SK-N-SH treated with all-trans-retinoic acid at 6 μM for 48 hours (cell line): ENCODE measurements at regions not wholly inside any gene's neighbourhood (a gene's known extent, or its start where the extent isn't known, plus 50 kb on each side); places are given as distances from the start of the nearest gene placed in this dataset.

ENCODE experiments used
- ATAC-seq: fragments of 200-7000 bp; cut with Tn5 transposase; 3 replicates; pipeline ENCODE4 v1.9.1; 2020; ENCODE audit warnings: mild to moderate bottlenecking, moderate library complexity
- ARNTL ChIP-seq: fragments of 450-650 bp; formaldehyde crosslinking; IDR thresholded peaks from 2 replicates; pipeline ENCODE4 v1.5.0; 2020; ENCODE audit warnings: low read depth, mild to moderate bottlenecking, moderate library complexity, borderline replicate concordance
- BACH2 ChIP-seq: fragments of 250-450 bp; sonication (Bioruptor Pico); IDR thresholded peaks from 2 replicates; pipeline ENCODE4 v1.9.0; 2021; ENCODE audit warnings: mild to moderate bottlenecking, borderline replicate concordance
- CSDC2 ChIP-seq: fragments of 250-450 bp; sonication (Bioruptor Pico); IDR thresholded peaks from 2 replicates; pipeline ENCODE4 v1.5.0; 2020; ENCODE audit warnings: mild to moderate bottlenecking, moderate library complexity
- ESRRG ChIP-seq: fragments of 250-450 bp; sonication (Bioruptor Pico); IDR thresholded peaks from 2 replicates; pipeline ENCODE4 v1.6.1; 2021; ENCODE audit warnings: mild to moderate bottlenecking
- GLIS3 ChIP-seq: fragments of 250-450 bp; sonication (Bioruptor Pico); IDR thresholded peaks from 2 replicates; pipeline ENCODE4 v1.5.0; 2020; ENCODE audit warnings: mild to moderate bottlenecking, moderate library complexity
- ISL1 ChIP-seq: fragments of 250-450 bp; sonication (Bioruptor Pico); IDR thresholded peaks from 2 replicates; pipeline ENCODE4 v2.1.2; 2022; ENCODE audit warnings: mild to moderate bottlenecking, moderate library complexity
- OSR1 ChIP-seq: fragments of 250-450 bp; sonication (Bioruptor Pico); IDR thresholded peaks from 2 replicates; pipeline ENCODE4 v1.8.0; 2022; ENCODE audit warnings: moderate library complexity, mild to moderate bottlenecking, inconsistent platforms
- PPARA ChIP-seq: fragments of 250-450 bp; sonication (Bioruptor Pico); IDR thresholded peaks from 2 replicates; pipeline ENCODE4 v1.5.0; 2020; ENCODE audit warnings: mild to moderate bottlenecking, borderline replicate concordance
- RARB ChIP-seq: fragments of 250-450 bp; sonication (Bioruptor Pico); IDR thresholded peaks from 2 replicates; pipeline ENCODE4 v1.8.0; 2021; ENCODE audit warnings: mild to moderate bottlenecking, moderate library complexity
- SNAI2 ChIP-seq: fragments of 250-450 bp; sonication (Bioruptor Pico); IDR thresholded peaks from 2 replicates; pipeline ENCODE4 v1.5.0; 2020; ENCODE audit warnings: mild to moderate bottlenecking, moderate library complexity
- TCF4 ChIP-seq: fragments of 250-450 bp; sonication (Bioruptor Pico); IDR thresholded peaks from 2 replicates; pipeline ENCODE4 v1.8.0; 2021; ENCODE audit warnings: mild to moderate bottlenecking, moderate library complexity, borderline replicate concordance
- TOX ChIP-seq: fragments of 250-450 bp; sonication (Bioruptor Pico); IDR thresholded peaks from 2 replicates; pipeline ENCODE4 v1.8.0; 2021; ENCODE audit warnings: mild to moderate bottlenecking, moderate library complexity, borderline replicate concordance
- ZC3H10 ChIP-seq: fragments of 250-450 bp; sonication (Bioruptor Pico); IDR thresholded peaks from 2 replicates; pipeline ENCODE4 v1.5.1; 2021; ENCODE audit warnings: mild to moderate bottlenecking, moderate library complexity
- ZFP3 ChIP-seq: fragments of 250-450 bp; sonication (Bioruptor Pico); IDR thresholded peaks from 2 replicates; pipeline ENCODE4 v1.5.0; 2020; ENCODE audit warnings: mild to moderate bottlenecking, moderate library complexity
- ZFP30 ChIP-seq: fragments of 450-650 bp; formaldehyde crosslinking; IDR thresholded peaks from 2 replicates; pipeline ENCODE4 v1.5.0; 2022; ENCODE audit warnings: mild to moderate bottlenecking, moderate library complexity
- ZNF565 ChIP-seq: fragments of 450-650 bp; formaldehyde crosslinking; conservative IDR thresholded peaks from 2 replicates; pipeline ENCODE4 v1.5.0; 2020; ENCODE audit warnings: low read depth, mild to moderate bottlenecking, moderate library complexity
- ZNF70 ChIP-seq: fragments of 450-650 bp; formaldehyde crosslinking; IDR thresholded peaks from 2 replicates; pipeline ENCODE4 v1.5.0; 2020; ENCODE audit warnings: mild to moderate bottlenecking, moderate library complexity
- ZNF8 ChIP-seq: fragments of 450-650 bp; formaldehyde crosslinking; IDR thresholded peaks from 2 replicates; pipeline ENCODE4 v1.5.0; 2020; ENCODE audit warnings: mild to moderate bottlenecking, moderate library complexity
- TF ChIP-seq, protein P1 (sequence below): fragments of 250-450 bp; sonication (Bioruptor Pico); IDR thresholded peaks from 2 replicates; pipeline ENCODE4 v1.5.1; 2020; ENCODE audit warnings: low read depth, mild to moderate bottlenecking, moderate library complexity
- TF ChIP-seq, protein P2 (sequence below): fragments of 250-450 bp; sonication (Bioruptor Pico); IDR thresholded peaks from 2 replicates; pipeline ENCODE4 v1.8.0; 2020; ENCODE audit warnings: mild to moderate bottlenecking, moderate library complexity, borderline replicate concordance
- TF ChIP-seq, protein P3 (sequence below): fragments of 250-450 bp; sonication (Bioruptor Pico); IDR thresholded peaks from 2 replicates; pipeline ENCODE4 v1.5.1; 2021; ENCODE audit warnings: mild to moderate bottlenecking, moderate library complexity
- TF ChIP-seq, protein P4 (sequence below): fragments of 250-450 bp; sonication (Bioruptor Pico); IDR thresholded peaks from 2 replicates; pipeline ENCODE4 v1.8.0; 2021; ENCODE audit warnings: low read depth, mild to moderate bottlenecking, moderate library complexity, borderline replicate concordance
- TF ChIP-seq, protein P5 (sequence below): fragments of 250-450 bp; sonication (Bioruptor Pico); IDR thresholded peaks from 2 replicates; pipeline ENCODE4 v1.5.0; 2020; ENCODE audit warnings: mild to moderate bottlenecking, moderate library complexity

DNA sequence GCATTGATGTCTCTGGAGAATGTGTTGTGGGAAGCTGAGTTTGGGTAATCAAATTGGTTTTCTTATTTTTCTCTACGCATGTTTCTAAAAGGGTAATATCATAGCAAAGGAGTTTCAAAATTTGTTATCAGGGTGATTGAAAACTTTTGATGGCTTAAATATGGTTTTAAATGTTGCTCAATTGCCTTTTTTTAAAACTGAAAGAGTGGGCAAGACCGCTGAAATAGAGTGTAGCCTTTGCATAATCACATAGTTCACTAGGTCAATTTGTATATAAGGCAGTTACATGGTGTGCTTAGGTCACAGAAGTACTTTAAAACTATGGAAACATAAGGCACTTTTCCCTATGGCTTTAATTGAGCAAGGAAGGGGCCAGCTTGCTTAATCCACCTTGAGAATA is 167.4 kb downstream of the SNAPC1 start (continued):
- TF ChIP-seq, protein P1, sequence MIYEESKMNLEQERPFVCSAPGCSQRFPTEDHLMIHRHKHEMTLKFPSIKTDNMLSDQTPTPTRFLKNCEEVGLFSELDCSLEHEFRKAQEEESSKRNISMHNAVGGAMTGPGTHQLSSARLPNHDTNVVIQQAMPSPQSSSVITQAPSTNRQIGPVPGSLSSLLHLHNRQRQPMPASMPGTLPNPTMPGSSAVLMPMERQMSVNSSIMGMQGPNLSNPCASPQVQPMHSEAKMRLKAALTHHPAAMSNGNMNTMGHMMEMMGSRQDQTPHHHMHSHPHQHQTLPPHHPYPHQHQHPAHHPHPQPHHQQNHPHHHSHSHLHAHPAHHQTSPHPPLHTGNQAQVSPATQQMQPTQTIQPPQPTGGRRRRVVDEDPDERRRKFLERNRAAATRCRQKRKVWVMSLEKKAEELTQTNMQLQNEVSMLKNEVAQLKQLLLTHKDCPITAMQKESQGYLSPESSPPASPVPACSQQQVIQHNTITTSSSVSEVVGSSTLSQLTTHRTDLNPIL, result no peak

DNA sequence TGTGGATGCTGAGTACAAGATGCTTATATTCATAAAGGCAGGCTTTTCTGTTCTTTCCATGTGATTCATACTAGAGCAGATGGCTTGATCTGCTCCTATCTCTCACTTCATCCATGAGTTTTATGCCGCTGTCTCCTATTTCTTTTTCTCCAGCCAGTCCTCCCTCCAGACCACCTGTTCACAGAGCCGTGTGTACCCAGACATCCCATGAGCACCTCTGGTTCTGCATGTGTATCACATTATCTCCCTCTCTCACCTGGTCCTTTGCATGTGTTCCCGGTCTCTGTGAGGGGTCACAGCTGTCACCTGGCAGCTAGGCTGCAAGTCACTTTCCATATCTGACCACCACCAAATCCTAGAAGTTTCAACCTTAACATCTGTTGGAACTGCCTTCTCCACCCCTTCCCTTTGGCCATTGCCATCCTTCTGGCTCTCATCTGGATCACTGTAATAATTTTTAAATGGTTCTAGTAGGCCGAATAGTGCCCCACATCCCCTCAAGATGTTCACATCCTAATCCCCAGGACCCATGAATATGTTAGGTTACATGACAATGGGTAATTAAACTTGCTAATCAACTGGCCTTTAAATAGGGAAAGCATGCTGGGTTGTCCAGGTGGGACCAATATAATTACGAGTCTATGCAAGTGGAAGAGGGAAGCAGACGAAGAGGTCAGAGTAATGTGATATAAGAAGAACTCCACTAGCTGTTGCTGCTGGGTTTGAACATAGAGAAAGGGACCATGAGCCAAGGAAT is 168.1 kb downstream of the SNAPC1 start:
- no peak for ATAC-seq
- TF ChIP-seq, protein P1, result no peak
- TF ChIP-seq ZNF565 (no peak), ZNF70 (CRISPR knock-in tag) (no peak), TOX (CRISPR knock-in tag) (no peak), SNAI2 (no peak), OSR1 (CRISPR knock-in tag) (no peak), RARB (CRISPR knock-in tag) (no peak), ESRRG (CRISPR knock-in tag) (no peak), ZFP30 (CRISPR knock-in tag) (no peak), ARNTL (no peak), ISL1 (CRISPR knock-in tag) (no peak), PPARA (CRISPR knock-in tag) (no peak), ZNF8 (CRISPR knock-in tag) (no peak), CSDC2 (no peak), ZC3H10 (CRISPR knock-in tag) (no peak), GLIS3 (CRISPR knock-in tag) (no peak)
- TF ChIP-seq, protein P2, sequence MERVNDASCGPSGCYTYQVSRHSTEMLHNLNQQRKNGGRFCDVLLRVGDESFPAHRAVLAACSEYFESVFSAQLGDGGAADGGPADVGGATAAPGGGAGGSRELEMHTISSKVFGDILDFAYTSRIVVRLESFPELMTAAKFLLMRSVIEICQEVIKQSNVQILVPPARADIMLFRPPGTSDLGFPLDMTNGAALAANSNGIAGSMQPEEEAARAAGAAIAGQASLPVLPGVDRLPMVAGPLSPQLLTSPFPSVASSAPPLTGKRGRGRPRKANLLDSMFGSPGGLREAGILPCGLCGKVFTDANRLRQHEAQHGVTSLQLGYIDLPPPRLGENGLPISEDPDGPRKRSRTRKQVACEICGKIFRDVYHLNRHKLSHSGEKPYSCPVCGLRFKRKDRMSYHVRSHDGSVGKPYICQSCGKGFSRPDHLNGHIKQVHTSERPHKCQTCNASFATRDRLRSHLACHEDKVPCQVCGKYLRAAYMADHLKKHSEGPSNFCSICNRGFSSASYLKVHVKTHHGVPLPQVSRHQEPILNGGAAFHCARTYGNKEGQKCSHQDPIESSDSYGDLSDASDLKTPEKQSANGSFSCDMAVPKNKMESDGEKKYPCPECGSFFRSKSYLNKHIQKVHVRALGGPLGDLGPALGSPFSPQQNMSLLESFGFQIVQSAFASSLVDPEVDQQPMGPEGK (CRISPR knock-in tag), result no peak
- TF ChIP-seq, protein P3, sequence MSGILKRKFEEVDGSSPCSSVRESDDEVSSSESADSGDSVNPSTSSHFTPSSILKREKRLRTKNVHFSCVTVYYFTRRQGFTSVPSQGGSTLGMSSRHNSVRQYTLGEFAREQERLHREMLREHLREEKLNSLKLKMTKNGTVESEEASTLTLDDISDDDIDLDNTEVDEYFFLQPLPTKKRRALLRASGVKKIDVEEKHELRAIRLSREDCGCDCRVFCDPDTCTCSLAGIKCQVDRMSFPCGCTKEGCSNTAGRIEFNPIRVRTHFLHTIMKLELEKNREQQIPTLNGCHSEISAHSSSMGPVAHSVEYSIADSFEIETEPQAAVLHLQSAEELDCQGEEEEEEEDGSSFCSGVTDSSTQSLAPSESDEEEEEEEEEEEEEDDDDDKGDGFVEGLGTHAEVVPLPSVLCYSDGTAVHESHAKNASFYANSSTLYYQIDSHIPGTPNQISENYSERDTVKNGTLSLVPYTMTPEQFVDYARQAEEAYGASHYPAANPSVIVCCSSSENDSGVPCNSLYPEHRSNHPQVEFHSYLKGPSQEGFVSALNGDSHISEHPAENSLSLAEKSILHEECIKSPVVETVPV (CRISPR knock-in tag), result no peak
- TF ChIP-seq, all 23 proteins: peak for 0

DNA sequence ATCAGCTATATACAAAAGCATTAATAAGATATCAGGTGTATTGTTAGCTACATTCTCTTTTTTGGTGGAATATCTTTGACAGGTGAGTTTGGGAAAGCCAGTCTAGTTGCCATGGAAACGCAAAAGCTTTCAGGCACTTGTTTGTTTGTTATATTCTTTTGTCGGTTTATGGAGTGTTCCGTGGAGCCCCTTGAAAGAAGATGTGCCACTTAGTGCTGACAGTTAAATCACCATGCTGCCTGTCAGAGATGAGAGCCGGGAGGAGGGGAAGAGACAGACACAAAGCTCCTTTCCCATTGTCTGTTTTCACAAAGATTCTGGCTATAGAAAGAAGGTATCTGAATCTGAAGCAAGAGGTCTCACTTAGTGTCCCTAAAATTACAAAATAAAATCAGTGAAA is 170.8 kb downstream of the SNAPC1 start:
- no peak for ATAC-seq
- TF ChIP-seq, protein P2 (CRISPR knock-in tag), result no peak
- TF ChIP-seq ZFP3 (no peak), TCF4 (no peak), ZFP30 (CRISPR knock-in tag) (no peak), BACH2 (no peak), ZNF8 (CRISPR knock-in tag) (no peak), RARB (CRISPR knock-in tag) (no peak), PPARA (CRISPR knock-in tag) (no peak), GLIS3 (CRISPR knock-in tag) (no peak), ISL1 (CRISPR knock-in tag) (no peak), ZNF565 (no peak), CSDC2 (no peak), ZC3H10 (CRISPR knock-in tag) (no peak), ARNTL (no peak), SNAI2 (no peak), OSR1 (CRISPR knock-in tag) (no peak), TOX (CRISPR knock-in tag) (no peak)
- TF ChIP-seq, protein P4, sequence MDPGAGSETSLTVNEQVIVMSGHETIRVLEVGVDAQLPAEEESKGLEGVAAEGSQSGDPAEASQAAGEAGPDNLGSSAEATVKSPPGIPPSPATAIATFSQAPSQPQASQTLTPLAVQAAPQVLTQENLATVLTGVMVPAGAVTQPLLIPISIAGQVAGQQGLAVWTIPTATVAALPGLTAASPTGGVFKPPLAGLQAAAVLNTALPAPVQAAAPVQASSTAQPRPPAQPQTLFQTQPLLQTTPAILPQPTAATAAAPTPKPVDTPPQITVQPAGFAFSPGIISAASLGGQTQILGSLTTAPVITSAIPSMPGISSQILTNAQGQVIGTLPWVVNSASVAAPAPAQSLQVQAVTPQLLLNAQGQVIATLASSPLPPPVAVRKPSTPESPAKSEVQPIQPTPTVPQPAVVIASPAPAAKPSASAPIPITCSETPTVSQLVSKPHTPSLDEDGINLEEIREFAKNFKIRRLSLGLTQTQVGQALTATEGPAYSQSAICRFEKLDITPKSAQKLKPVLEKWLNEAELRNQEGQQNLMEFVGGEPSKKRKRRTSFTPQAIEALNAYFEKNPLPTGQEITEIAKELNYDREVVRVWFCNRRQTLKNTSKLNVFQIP (CRISPR knock-in tag), result no peak
- TF ChIP-seq, protein P3 (CRISPR knock-in tag), result no peak
- TF ChIP-seq, protein P5, sequence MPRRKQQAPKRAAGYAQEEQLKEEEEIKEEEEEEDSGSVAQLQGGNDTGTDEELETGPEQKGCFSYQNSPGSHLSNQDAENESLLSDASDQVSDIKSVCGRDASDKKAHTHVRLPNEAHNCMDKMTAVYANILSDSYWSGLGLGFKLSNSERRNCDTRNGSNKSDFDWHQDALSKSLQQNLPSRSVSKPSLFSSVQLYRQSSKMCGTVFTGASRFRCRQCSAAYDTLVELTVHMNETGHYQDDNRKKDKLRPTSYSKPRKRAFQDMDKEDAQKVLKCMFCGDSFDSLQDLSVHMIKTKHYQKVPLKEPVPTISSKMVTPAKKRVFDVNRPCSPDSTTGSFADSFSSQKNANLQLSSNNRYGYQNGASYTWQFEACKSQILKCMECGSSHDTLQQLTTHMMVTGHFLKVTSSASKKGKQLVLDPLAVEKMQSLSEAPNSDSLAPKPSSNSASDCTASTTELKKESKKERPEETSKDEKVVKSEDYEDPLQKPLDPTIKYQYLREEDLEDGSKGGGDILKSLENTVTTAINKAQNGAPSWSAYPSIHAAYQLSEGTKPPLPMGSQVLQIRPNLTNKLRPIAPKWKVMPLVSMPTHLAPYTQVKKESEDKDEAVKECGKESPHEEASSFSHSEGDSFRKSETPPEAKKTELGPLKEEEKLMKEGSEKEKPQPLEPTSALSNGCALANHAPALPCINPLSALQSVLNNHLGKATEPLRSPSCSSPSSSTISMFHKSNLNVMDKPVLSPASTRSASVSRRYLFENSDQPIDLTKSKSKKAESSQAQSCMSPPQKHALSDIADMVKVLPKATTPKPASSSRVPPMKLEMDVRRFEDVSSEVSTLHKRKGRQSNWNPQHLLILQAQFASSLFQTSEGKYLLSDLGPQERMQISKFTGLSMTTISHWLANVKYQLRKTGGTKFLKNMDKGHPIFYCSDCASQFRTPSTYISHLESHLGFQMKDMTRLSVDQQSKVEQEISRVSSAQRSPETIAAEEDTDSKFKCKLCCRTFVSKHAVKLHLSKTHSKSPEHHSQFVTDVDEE, result no peak
